Activated CD4-positive, alpha-beta T cell treated with anti-CD3 and anti-CD28 coated beads, Interleukin-2, Interleukin-6, amounts not matched to agents 100 ng/mL and 50 ng/mL, durations not matched to agents 16 hours and 8 hours (primary cell): ENCODE measurements at regions not wholly inside any gene's neighbourhood (a gene's known extent, or its start where the extent isn't known, plus 50 kb on each side); places are given as distances from the start of the nearest gene placed in this dataset.
"Not testable (repeated sequence)": the region's sequence is repeated elsewhere in the genome, so short reads cannot be mapped to it uniquely, and the experiment has no call there.

Source experiments
- DNase-seq: peaks from one replicate; pipeline ENCODE4 v3.0.0-alpha.2; 2020

DNA sequence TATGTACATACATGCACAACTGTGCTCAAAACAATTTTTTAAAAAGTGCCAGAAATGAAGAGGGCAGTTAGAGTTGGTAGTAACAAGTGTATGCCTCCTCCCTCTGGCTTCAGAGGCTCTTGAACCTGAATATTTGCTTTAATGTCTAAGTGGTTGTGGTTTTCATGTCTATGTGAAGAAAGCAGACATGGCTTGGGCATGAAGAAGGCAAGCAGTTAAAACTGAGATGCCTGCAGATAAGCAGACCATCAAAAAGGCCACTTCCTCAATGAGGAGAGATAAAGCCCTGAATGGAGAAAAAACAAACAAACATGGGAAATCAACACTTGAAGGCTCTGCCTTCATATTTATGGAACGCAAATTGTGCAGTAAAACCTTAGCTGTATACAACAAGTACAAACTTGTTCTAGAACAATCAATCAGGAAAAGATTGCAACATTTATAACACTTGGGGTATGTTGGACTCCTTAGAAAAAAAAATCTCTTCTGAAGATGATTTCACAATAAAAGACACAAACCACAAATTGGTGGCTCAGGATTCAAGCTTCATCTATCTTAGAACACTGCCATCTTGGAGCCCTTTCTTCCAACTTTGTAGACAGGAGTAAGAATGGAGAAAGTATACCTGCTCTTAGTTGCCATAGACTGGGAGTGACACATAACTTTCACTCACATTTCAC is 52.7 kb upstream of the PLA2G4A start:
- no peak for DNase-seq

GRCh38 chr1:186775036-186775435 is 53.7 kb upstream of the PLA2G4A start:
- DNase-seq, result no peak

GRCh38 chr1:186772228-186772627 is 56.5 kb upstream of the PLA2G4A start:
- no peak for DNase-seq

DNA sequence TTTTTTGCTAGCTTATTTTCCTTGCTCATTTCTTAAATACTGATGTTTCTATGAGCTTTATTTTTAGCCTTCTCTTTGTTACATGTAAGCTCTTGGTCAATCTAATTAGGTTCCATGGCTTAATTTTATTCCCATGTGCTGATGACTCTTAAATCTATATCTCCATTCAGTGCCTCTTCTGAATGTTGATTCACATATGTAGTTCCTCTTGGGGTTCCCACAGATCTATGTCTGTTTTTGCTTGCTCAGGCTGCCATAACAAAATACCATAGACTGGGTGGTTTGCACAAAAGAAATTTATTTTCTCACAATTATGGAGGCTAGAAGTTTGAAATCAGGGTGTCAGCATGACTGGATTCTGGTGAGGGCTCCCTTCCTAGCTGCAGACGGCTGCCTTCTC is 58.3 kb upstream of the PLA2G4A start:
- DNase-seq, result no peak

GRCh38 chr1:186768906-186769305 is 59.8 kb upstream of the PLA2G4A start:
- DNase-seq, result no peak

- DNase-seq, result no peak
These were observed 63.3 kb upstream of the PLA2G4A start for GRCh38 chr1:186765446-186765845.

DNA sequence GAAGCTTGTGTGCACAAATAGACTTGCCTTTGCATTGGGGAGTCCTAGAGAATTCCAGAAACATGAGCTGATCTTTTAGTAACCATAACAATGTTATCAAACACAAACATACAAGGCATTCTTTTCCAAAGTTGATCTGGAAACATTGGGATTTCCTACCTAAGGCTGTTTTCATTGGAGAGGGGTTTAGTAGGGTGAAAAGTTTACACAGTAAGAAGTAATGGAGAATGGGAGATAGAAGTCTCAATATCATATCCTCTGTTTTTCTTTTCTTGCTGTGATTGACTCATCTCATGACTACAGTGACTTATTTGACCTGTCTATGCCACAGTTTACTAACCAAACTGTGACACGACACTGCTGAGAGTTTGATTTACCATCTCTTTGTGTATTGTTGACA is 65.6 kb upstream of the PLA2G4A start:
- DNase-seq, result peak; percentile 36

DNA sequence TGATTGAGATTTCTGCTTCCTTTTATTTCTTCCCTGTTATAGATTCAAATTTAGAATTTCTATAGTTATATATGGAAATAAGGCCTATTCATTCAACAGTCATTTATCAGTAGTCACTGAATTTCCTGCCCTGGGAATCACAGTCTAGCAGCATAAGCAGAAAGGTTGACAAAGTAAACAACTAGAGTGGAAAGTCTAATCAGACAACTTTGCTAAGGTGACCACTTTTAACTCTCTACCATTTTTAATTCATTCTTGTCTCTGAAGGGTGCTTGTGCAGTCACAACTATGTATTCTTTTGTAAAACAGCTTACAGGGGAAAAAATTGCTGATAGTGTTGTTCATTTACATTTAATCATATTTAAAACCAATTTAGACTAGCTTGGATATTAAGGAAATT is 66.1 kb upstream of the PLA2G4A start:
- DNase-seq, result no peak

GRCh38 chr1:186761358-186761757 is 67.4 kb upstream of the PLA2G4A start:
- DNase-seq, result no peak

DNA sequence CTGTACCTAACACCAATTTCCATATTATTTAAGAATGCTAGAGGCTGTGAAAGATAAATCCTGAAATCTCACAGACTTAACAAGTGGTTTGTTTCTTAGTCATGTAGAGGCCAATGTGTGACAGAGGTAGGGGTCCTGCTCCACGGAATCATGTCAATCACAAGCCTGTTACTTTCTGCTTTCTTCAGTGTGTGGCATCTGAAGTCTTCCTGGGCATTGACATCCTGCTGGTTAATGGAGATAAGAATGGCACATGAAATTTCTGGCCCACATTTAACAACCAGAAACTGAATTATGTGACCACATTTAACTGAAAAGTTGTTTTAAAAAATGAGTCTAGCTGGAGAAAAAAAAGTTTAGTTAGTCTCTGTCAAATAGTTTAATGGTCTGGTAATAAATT is 68.3 kb upstream of the PLA2G4A start:
- DNase-seq, result no peak

DNA sequence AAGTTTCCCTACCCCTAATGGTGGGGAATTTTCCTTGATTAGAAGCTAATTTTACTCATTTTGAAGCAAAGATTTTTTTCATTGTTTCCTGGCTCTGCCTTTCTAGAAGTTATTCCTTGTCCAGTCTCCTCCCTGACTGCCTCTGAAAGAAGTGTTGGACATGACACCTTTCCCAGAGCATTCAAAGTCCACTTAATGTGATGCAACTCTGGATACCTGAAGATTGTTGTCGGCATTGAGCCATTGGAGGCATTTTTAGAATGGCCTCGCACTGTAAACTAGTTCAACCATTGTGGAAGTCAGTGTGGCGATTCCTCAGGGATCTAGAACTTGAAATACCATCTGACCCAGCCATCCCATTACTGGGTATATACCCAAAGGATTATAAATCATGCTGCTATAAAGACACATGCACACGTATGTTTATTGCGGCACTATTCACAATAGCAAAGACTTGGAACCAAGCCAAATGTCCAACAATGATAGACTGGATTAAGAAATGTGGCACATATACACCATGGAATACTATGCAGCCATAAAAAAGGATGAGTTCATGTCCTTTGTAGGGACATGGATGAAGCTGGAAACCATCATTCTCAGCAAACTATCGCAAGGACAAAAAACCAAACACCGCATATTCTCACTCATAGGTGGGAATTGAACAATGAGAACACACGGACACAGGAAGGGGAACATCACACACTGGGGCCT is 69.7 kb upstream of the PLA2G4A start:
- not testable (repeated sequence) for DNase-seq

GRCh38 chr1:186757851-186758250 is 70.9 kb upstream of the PLA2G4A start:
- no peak for DNase-seq

GRCh38 chr1:186754542-186755145 is 74.1 kb upstream of the PLA2G4A start:
- DNase-seq, result no peak

- DNase-seq, result no peak
These were observed 73.0 kb upstream of the PTGS2 start for GRCh38 chr1:186753241-186753640.

GRCh38 chr1:186750257-186750656 is 70.0 kb upstream of the PTGS2 start:
- DNase-seq, result no peak

GRCh38 chr1:186749820-186750219 is 69.6 kb upstream of the PTGS2 start:
- no peak for DNase-seq

GRCh38 chr1:186747661-186748060 is 67.4 kb upstream of the PTGS2 start:
- no peak for DNase-seq

DNA sequence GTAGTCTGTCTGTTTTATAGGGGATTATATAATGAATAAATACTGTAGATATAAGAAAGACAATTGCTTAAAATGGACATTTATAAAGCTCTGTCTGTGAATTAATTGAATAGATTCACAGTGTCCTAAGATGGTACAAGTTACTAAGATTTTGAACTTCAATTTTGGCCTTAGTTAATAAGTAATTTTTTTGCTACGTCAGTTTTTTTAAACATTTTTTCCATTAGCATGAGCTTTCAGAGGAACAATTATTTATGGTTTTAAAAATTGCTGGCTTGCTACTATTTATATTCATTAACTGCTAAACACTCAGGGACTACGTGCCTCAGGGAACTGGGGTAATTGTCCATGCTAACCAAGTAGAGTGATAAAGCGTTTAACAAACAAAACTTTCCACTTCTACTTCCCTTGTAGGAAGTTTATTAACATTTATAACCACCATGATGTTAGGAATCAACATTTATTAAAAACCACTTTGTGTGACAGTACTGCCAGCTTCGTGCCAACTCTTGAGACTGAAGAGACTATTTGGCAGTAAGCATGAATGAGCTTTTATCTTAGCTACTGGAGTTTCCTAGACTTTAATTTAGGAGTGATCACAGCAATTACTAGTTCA is 65.4 kb upstream of the PTGS2 start:
- no peak for DNase-seq

- no peak for DNase-seq
These were observed 61.4 kb upstream of the PTGS2 start for GRCh38 chr1:186741640-186742039.

- peak; percentile 74 for DNase-seq
These were observed 60.1 kb upstream of the PTGS2 start for GRCh38 chr1:186740324-186740723.

GRCh38 chr1:186739515-186739914 is 59.3 kb upstream of the PTGS2 start:
- DNase-seq, result no peak

- peak; percentile 78 for DNase-seq
These were observed 58.7 kb upstream of the PTGS2 start for GRCh38 chr1:186738926-186739325.

GRCh38 chr1:186736971-186737685 is 56.9 kb upstream of the PTGS2 start:
- no peak for DNase-seq
